NB4 (cell line): ENCODE measurements at regions not wholly inside any gene's neighbourhood (a gene's known extent, or its start where the extent isn't known, plus 50 kb on each side); places are given as distances from the start of the nearest gene placed in this dataset.

Experiments
- CTCF ChIP-seq: IDR thresholded peaks from one replicate; pipeline ENCODE4 v1.5.1; 2012; ENCODE audit warnings: low read depth, low read length
- POLR2A ChIP-seq: IDR thresholded peaks from 2 replicates; pipeline ENCODE4 v1.6.1; 2011; ENCODE audit warnings: mild to moderate bottlenecking; ENCODE audit not compliant: insufficient read length; ENCODE audit errors: extremely low read depth
- TF ChIP-seq, protein P1 (sequence below): IDR thresholded peaks from 2 replicates; pipeline ENCODE4 v1.6.1; 2011; ENCODE audit warnings: low read depth, low read length

DNA sequence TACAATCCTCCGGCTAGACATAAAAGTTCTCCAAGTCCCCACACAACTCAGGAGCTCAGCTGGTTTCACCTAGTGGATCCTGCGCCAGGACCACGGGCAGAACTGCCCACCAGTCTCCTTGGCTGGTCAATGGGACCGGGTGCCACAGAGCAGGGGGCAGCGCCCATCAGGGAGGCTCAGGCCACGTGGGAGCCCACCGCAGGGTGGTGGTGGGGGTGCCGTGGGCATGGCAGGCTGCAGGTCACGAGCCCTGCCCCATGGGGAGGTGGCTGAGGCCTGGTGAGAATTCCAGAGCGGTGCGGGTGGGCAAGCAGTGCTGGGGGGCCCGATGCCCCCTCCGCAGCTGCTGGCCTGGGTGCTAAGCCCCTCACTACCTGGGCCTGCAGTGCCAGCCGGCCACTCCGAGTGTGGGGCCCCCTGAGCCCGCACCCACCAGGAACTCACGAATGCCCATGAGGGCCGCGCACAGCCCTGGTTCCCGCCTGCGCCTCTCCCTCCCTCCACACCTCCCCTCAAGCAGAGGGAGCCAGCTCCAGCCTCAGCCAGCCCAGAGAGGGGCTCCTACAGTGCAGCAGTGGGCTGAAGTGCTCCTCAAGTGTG is 1091.9 kb upstream of the TENM4 start:
- no peak for TF ChIP-seq POLR2A
- TF ChIP-seq CTCF, result no peak
- TF ChIP-seq, protein P1, sequence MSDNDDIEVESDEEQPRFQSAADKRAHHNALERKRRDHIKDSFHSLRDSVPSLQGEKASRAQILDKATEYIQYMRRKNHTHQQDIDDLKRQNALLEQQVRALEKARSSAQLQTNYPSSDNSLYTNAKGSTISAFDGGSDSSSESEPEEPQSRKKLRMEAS, result no peak
